ENCODE measurements at regions not wholly inside any gene's neighbourhood (a gene's known extent, or its start where the extent isn't known, plus 50 kb on each side); places are given as distances from the start of the nearest gene placed in this dataset.
"Not testable (repeated sequence)": the region's sequence is repeated elsewhere in the genome, so short reads cannot be mapped to it uniquely, and the experiment has no call there.

- no peak for DNase-seq
Observed at GRCh38 chr2:241959751-241960269, 90.3 kb downstream of the RTP5 start.

DNA sequence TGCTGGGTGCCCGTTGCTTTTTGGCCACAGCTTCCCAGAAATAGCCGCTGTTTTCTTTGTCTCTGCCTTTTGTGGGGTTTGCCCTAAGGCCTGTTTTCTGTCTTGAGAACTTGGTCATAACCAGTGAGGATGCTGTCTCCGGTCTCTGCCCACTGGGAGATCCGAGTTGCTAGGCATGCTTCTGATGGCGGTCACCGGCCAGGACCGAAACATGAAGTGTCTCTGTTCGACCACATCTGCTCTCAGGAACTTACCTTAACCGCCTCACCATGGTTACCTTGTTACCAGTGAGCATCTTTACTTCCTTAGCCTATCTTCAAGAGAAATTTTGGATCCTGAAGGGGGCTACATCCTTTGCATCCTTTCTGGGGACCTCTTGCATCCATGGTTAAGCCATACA is 91.9 kb downstream of the RTP5 start:
- DNase-seq: no peak

GRCh38 chr2:241964133-241964532 is 94.6 kb downstream of the RTP5 start:
- DNase-seq: no peak

DNA sequence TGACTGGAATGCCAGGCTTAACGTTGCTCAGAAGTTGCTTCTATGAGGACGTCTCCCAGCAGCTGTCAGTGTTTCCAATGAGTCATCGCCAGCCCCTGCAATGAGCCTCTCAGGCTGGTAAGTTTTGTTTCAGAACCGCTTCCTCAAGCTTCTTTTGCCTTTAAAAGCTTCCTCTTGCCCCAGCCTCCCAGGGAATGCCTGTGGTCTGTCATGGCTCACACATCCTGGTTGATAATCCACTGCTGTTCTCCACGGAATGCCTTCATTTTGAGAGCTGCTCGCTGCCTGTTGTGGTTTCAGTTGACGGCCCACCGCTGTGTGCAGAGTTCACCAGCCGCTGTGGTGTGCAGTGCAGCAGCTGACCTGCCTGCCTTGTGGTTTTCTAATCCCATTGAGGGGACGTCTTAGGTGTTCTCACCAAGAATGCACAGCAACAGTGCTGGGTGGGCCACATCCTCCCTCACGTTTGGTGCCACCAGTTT is 96.4 kb downstream of the RTP5 start:
- no peak for DNase-seq

DNA sequence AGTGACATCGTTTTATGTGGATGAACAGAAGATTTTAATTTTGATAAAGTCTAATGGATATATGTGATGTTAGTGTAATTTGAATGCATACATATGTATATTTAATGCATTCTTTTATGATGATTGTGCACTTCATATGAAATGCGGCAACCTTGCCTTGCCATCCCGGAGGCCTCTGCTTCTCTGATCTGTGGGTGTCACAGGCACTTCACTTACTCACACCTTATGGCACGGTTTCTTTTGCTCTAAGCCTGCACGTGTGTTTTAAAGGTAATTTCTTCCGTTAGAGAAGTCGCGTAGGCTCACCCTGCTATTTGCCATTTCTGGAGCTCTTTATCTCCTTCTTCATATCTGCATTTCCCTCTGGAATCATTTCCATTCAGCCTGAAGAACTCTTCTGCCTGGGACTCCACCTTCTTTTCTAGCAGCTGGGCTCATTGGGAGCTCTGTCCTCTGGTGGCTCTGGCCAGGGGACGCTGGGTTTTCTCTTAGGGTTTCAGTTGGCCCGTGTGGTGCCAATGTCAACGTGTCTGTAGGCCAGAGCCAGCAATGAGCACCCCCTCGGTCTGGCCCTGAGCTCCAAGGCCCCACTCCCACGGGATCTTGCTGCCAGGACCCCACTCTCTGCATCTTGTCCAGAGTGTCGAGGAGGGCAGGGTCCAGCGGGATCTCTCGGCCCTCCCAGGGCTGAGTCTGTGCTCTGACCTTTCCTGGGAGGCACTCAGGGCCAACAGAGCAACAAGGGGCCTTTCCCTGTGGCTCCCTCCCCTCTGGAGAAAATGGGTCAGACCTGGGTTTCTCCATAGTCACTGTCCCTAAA is 97.3 kb downstream of the RTP5 start:
- no peak for DNase-seq

- no peak for DNase-seq
Observed at GRCh38 chr2:241967467-241968144, 98.1 kb downstream of the RTP5 start.

DNA sequence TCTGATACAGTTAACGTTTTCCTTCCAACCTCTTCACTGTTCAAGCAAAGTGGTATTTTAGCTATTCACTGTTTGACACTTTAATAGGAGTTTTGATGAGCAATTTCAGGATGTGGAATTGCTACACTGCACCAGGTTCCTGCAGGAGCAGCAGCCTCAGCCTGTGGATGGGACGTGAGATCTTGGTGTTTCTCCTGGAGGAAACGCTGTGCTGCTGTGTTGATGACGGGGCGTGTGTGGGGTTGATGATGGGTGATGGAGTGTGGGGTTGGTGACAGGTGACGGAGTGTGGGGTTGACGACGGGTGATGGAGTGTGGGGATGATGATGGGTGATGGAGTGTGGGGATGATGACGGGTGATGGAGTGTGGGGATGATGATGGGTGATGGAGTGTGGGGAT is 98.9 kb downstream of the RTP5 start:
- DNase-seq: no peak

DNA sequence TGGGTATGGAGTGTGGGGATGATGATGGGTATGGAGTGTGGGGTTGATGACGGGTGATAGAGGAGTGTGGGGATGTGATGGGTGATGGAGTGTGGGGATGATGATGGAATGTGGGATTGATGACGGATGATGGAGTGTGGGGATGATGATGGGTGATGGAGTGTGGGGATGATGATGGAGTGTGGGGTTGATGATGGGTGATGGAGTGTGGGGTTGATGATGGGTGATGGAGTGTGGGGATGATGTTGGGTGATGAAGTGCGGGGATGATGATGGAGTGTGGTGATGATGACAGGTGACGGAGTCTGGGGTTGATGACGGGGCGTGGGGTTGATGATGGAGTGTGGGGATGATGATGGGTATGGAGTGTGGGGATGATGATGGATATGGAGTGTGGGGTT is 99.7 kb downstream of the RTP5 start:
- DNase-seq: not testable (repeated sequence)

DNA sequence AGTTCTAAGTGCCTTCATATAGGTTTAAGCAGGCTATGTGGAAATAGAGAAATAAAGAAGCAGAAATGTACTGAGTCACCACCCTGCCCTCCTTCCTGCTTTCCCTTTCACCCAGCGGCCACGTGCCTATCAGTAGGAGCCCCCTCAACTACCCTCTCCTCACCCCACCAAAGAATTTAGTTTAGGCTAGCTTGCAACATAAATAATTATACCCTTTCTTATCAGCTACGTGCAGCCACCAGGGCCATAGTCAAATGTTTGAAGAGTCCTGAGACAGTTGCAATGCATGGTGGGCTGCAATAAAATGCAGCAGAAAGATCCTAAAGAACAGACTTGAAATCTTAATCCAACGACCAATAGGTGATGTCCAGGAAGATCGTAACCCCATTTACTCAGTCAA is 101.2 kb downstream of the RTP5 start:
- DNase-seq: no peak

DNA sequence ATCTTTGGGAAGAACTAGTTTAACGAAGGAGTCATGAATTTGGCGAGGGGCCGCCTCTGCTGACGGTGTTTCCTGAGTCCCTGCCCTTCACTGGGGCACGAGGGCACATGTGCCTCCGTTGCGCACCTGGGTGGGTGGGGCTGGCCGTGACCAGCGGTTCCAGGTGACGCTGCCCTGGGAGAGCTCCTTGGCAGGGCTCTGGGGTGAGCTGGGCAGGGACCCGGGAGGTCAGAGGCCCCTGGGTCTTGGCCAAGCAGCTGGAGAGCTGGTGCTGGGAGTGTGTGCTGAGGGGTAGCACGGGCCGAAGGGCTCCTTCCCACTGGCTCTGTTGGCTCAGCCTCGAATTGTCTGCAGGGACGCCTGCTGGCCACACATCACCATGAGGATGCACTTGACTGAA is 104.6 kb downstream of the RTP5 start:
- no peak for DNase-seq

GRCh38 chr2:241974851-241975592 is 105.5 kb downstream of the RTP5 start:
- DNase-seq: no peak

- no peak for DNase-seq
Observed at GRCh38 chr2:241975593-241976284, 106.2 kb downstream of the RTP5 start.

- DNase-seq: no peak
Observed at GRCh38 chr2:241976296-241976695, 106.8 kb downstream of the RTP5 start.

- no peak for DNase-seq
Observed at GRCh38 chr2:241977557-241978300, 108.2 kb downstream of the RTP5 start.

GRCh38 chr2:241978670-241979069 is 109.1 kb downstream of the RTP5 start:
- no peak for DNase-seq

DNA sequence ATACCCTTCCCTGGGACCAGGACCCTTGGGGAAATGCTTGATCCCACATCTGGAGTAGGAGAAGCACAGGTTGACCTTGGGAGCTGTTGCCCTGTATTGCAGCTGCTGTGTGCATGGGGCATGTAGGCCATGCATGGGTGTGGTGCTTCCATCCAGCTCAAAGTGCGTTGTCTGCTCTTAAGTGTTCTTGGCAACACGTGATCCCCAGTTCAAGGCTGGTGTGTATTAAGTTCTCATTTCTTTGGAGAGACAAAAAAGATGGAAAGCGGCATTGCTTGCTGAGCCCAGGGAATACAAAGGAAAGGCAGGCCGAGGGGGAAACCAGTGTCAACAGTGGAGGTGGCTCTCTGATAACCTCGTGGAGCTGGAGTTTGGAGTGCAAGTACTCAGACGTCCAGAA is 110.7 kb downstream of the RTP5 start:
- DNase-seq: no peak

DNA sequence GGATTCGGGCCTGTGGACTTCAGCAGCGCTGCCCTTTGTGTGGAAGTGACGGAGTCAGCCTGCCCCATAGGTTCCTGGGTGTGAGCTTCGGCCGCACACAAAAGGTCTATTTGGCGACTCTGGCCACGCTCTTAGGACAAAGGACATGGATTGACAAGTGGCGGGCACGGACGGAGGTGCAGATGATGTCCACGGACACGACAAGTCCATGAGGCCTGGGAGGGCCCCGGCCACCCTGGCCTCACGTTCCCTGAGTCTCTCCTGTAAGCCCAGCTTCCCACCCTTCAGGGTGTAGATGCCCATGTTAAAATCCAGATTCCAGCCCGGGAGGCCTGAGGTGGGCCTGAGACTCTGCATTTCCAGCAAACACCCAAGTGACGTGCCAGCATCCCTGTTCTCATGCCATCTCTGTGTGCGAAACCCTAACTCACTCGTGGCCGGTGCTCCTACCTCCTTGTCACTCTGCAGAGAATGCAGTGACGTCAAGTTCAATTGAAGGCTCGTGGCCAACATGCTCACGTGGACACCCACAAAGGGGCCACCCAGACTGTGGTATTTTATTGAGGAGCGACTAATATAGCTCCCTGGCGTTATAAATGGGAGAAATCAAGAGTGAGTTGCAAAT is 111.7 kb downstream of the RTP5 start:
- no peak for DNase-seq

DNA sequence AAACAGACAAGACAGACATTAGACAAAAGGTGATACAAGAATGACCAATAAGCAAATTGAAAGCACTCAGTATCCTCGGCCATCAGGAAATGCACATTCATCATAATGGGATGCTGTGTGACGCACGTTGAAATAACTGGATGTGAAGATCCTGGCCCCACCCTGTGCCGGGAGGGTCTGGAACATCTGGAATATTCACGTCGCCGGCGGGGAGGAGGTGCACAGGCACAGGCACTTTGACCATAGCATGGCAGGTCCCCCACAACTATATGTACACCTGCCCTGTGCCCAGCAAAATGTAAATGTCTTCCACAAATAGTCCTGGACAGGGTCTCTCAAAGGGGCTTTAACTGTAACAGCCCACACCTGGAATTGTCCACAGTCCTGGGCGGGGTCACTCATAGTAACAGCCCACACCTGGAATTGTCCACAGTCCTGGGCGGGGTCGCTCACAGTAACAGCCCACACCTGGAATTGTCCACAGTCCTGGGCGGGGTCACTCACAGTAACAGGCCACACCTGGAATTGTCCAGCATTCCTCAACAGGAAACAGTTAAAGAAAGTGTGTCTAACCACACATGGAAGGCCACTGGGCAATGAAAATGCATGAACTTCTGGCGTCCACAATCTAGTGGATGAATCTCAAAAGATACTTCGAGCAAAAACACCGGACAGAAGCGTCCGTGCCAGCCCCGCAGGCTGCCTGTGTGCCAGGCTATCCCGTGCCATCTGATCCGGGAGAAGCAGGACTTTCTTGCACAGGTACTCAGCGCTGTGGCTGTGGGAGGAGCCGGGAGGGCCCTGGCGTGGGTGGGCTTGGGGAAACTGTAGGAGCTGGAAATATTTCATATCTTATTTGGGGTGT is 113.4 kb downstream of the RTP5 start:
- no peak for DNase-seq

DNA sequence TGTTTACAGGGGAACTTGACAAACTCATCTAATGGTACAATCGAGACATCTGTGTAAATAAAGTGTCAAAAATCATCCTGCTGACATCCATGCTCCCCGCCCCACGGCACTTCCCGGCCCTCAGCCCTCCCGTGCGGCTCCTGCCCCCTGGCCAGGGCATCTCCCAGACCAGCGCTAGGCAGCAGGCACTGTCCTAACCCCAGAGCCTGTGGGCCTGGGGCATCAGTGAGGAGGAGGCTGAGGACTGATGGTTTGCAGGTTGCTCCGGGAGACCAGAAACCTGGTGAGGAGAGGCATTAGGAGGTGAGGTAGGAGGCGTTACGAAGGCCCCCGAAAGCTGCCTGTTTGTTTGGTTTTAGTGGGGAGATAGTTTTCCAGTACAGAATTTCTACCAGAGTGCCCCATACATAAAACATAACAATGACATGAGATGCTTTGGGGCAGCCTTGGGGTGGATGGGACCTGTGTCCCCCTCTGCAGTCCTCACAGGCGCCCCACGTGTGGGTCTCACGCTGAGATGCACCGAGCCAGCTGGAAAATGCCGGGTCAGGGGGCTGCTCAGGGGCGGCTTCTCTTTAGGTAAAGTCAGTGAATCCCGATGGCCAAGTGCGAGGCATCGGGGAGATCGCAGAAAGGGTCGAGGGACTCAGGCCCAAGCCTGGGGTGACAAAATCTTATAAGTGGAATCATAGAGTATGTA is 114.2 kb downstream of the RTP5 start:
- no peak for DNase-seq

DNA sequence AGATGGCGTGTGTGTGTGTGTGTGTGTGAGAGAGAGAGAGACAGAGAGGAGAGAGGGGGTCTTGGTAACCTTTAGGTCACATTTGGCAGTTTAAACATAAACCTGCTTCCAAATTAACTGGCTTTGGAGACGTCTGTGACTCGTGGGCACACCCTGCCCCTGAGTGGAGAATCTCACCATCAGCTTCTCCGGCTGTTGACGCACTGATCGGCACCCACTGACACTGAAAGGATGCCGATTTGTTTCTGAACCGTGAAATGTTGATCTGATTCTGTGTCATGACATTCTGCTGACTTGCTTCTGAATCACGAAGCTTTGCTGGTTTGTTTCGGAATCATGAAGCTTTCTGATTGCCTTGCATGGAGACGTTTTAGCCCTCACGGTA is 114.7 kb downstream of the RTP5 start:
- DNase-seq: no peak

All from NCI-H2081 treated with DMSO at 0.1 percent for 48 hours (cell line).